ENCODE measurements at regions not wholly inside any gene's neighbourhood (a gene's known extent, or its start where the extent isn't known, plus 50 kb on each side); places are given as distances from the start of the nearest gene placed in this dataset.

DNA sequence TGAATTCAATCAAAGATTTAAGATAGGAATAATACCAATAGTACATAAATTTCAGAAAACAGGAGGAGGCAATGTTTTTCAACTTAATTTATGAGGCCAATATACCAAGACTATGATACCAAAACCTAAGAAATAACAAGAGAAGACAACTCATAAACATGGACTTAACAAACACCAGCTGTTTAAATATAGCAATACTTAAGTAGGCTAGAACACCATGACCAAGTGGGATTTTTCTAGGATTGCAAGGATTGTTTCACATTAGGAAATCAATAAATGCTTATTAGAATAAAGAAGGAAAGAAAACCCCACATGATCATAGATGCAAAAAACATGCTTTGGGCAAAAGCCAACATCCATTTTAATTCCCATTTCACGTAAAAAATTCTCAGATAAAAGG is 355.1 kb downstream of the EPM2A start:
- TF ChIP-seq EZH2 (IDR thresholded peaks at IDR 0.05), result no peak
- no peak for TF ChIP-seq POLR2AphosphoS5 (IDR thresholded peaks at IDR 0.05; ENCODE audit: borderline replicate concordance, low read depth, low read length)
- TF ChIP-seq FOXP2 (optimal IDR thresholded peaks at IDR 0.05; ENCODE audit: control extremely low read depth, extremely low read length, insufficient read depth), result no peak

Data from SK-N-MC (cell line).